MCF 10A (cell line): ENCODE measurements at regions not wholly inside any gene's neighbourhood (a gene's known extent, or its start where the extent isn't known, plus 50 kb on each side); places are given as distances from the start of the nearest gene placed in this dataset.

Experiments used
- BruUV-seq: library from RNA; stranded (reverse); fragments of 400-500 nt; replicated peaks from 2 replicates; lab custom pipeline; 2021; lab: Mats Ljungman, UMichigan
- CTCF ChIA-PET: fragments of 300-600 bp; sonication (Branson Sonifier 250); formaldehyde crosslinking; extraction: SDS; loops from one replicate; lab custom pipeline; 2021; ENCODE audit warnings: antibody characterized with exemption, inconsistent platforms; lab: Yijun Ruan, JAX
- POLR2A ChIA-PET: fragments of 300-600, 350-650 bp; sonication (Branson Sonifier 250); formaldehyde crosslinking; extraction: SDS; loops from one replicate; lab custom pipeline; 2020; ENCODE audit warnings: antibody characterized with exemption, inconsistent platforms; lab: Yijun Ruan, JAX
- DNase-seq: peaks from one replicate; pipeline ENCODE4 v3.0.0-alpha.2; 2018; ENCODE audit not compliant: unreplicated experiment
- H3K27ac Mint-ChIP-seq: one replicate; pipeline ENCODE4 v1.8.0; 2022; ENCODE audit warnings: mild to moderate bottlenecking, low read depth, mixed read lengths; ENCODE audit not compliant: unreplicated experiment
- H3K27me3 Mint-ChIP-seq: one replicate; pipeline ENCODE4 v1.8.0; 2022; ENCODE audit warnings: mixed read lengths; ENCODE audit not compliant: insufficient read depth, unreplicated experiment
- H3K36me3 Mint-ChIP-seq: one replicate; pipeline ENCODE4 v1.8.0; 2022; ENCODE audit warnings: mild to moderate bottlenecking, moderate library complexity, mixed read lengths; ENCODE audit not compliant: insufficient read depth, unreplicated experiment
- H3K4me1 Mint-ChIP-seq: one replicate; pipeline ENCODE4 v1.8.0; 2022; ENCODE audit warnings: mixed read lengths; ENCODE audit not compliant: insufficient read depth, unreplicated experiment
- H3K4me3 Mint-ChIP-seq: one replicate; pipeline ENCODE4 v1.8.0; 2022; ENCODE audit warnings: mild to moderate bottlenecking, moderate library complexity, mixed read lengths; ENCODE audit not compliant: unreplicated experiment
- H3K9me3 Mint-ChIP-seq: one replicate; pipeline ENCODE4 v1.8.0; 2022; ENCODE audit warnings: mixed read lengths; ENCODE audit not compliant: unreplicated experiment
- intact Hi-C: fragments of 100-400 bp; cut with micrococcal nuclease; formaldehyde crosslinking; loops from 2 replicates; pipeline ENCODE4 v1.14.1; 2022
- TF ChIP-seq, protein P1 (sequence below): fragments of 200-600 bp; IDR thresholded peaks from one replicate; pipeline ENCODE4 v1.8.0; 2022; ENCODE audit warnings: antibody characterized with exemption, mild to moderate bottlenecking; ENCODE audit not compliant: unreplicated experiment

DNA sequence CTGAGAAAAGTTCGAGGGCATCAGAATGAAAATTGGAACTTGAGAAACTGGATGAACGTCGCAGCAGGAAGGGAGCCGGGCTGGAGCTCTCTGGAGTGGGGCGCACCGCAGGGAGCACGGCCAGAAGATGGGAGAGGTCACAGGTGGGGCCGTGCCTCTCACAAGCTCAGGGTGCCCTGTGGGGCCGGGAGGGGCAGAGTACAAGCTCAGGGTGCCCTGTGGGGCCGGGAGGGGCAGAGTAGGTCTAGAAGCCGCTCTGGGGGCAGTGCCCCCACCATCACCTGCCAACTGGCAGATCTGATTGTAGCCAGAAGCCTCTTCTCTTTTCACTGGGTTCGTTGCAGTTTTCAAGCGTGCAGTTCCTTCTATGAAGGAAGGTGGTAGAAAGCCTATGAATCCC, 61.1 kb upstream of the SNX9 start:
- H3K4me3 Mint-ChIP-seq = peak overlapping the region; percentile 17
- TF ChIP-seq, protein P1, sequence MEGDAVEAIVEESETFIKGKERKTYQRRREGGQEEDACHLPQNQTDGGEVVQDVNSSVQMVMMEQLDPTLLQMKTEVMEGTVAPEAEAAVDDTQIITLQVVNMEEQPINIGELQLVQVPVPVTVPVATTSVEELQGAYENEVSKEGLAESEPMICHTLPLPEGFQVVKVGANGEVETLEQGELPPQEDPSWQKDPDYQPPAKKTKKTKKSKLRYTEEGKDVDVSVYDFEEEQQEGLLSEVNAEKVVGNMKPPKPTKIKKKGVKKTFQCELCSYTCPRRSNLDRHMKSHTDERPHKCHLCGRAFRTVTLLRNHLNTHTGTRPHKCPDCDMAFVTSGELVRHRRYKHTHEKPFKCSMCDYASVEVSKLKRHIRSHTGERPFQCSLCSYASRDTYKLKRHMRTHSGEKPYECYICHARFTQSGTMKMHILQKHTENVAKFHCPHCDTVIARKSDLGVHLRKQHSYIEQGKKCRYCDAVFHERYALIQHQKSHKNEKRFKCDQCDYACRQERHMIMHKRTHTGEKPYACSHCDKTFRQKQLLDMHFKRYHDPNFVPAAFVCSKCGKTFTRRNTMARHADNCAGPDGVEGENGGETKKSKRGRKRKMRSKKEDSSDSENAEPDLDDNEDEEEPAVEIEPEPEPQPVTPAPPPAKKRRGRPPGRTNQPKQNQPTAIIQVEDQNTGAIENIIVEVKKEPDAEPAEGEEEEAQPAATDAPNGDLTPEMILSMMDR = no peak
- no peaks in the 10 kb centered on the region for H3K27me3 Mint-ChIP-seq
- no TSS peak for BruUV-seq
- CTCF ChIA-PET = interaction anchor here (0.6 to 8.7 kb wide), 7 partner anchors 46 to 131 kb away, joined by 3 to 138 read pairs (median 3); no protein-coding TSS in a partner anchor
- POLR2A ChIA-PET = interaction anchor here (0.9 to 6.0 kb wide), 6 partner anchors 43 to 125 kb away, joined by 3 to 79 read pairs (median 30); no protein-coding TSS in a partner anchor
- peaks cover 5% of the 10 kb centered on the region for H3K36me3 Mint-ChIP-seq
- peaks cover 67% of the 10 kb centered on the region for H3K4me1 Mint-ChIP-seq
- no peak overlapping the region for H3K27ac Mint-ChIP-seq
- no peak for DNase-seq
- no peaks in the 10 kb centered on the region for H3K9me3 Mint-ChIP-seq
- intact Hi-C loops = loop anchor here (2.0 kb wide), 1 partner anchor 311 kb away; no protein-coding TSS in a partner anchor

DNA sequence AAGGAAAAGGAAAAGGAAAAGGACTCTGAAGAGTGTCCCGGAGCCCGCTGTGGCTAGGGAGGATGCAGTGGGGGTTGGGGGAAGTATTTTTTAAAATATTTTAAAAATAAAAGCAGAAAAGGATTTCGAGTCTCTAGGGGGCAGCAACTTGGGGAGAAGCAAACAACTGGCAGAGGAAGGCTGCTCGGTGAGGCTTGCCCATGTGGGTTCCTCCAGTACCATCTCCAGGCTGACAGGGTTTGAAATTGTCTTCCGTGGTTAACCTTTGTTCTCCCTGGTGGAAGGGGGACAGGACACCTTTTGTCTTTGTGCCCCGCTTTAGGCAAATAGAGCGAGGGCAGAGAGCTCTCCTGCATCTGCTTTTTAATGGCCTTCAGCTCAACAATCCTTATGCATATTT, 60.4 kb upstream of the SNX9 start:
- no TSS peak for BruUV-seq
- CTCF ChIA-PET = interaction anchor here (0.7 to 8.7 kb wide), 5 partner anchors 45 to 439 kb away, joined by 3 to 138 read pairs (median 3); no protein-coding TSS in a partner anchor
- Mint-ChIP-seq H3K27ac (peak overlapping the region; percentile 92), H3K9me3 (no peaks in the 10 kb centered on the region), H3K4me1 (peaks cover 67% of the 10 kb centered on the region), H3K4me3 (no peak overlapping the region), H3K36me3 (peaks cover 5% of the 10 kb centered on the region), H3K27me3 (no peaks in the 10 kb centered on the region)
- DNase-seq = no peak
- TF ChIP-seq, protein P1 = no peak
- POLR2A ChIA-PET = interaction anchor here (0.6 to 6.0 kb wide), 12 partner anchors 9 to 148 kb away, joined by 3 to 79 read pairs (median 10); no protein-coding TSS in a partner anchor
- intact Hi-C loops = loop anchor here (2.0 kb wide), 1 partner anchor 310 kb away; no protein-coding TSS in a partner anchor

DNA sequence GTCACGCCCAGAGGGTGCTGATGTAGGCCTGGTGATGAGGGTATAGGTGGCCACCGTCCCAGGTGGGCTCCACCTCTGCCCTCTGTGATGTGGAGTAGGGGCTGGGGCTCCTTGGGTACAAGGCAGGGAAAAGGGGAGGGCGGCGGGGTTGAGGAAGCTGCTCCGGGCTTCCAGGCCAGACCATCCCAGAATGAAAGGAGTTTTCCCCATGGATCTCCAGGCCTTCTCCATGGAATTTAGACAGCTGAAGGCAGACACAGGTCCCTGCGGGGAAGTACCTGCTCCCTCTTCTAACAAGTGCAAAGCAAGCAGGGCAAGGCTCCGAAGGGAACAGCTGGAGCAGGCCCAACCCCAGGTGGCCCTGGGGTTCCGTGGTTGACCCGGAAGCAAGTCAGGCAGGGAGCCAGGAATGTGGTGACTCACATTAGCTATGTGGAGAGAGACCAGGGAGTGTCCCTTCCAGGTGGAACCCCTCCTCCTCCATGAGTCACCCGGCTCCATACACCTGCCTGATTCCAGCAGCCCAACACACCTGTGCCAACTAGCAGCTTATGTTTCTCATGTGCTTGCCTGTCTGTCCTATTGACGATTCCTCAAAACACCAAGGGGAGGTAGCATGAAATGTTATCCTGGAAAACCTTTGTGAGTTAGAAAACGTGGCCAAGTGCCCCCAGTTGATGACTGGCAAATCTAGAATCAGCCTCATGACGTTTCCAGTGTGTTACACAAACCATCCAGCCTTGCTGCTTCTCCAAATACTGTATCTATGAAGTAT, 59.7 kb upstream of the SNX9 start:
- CTCF ChIA-PET = interaction anchor here (0.6 to 8.7 kb wide), 10 partner anchors 7 to 439 kb away, joined by 3 to 138 read pairs (median 4); no protein-coding TSS in a partner anchor
- peaks cover 61% of the 10 kb centered on the region for H3K4me1 Mint-ChIP-seq
- DNase-seq = peak; percentile 98
- H3K27ac Mint-ChIP-seq = peak overlapping the region; percentile 92
- POLR2A ChIA-PET = interaction anchor here (0.6 to 6.0 kb wide), 26 partner anchors 8 to 440 kb away, joined by 3 to 79 read pairs (median 6); partner anchors contain the start of gene TMEM242
- TF ChIP-seq, protein P1 = no peak
- no TSS peak for BruUV-seq
- H3K4me3 Mint-ChIP-seq = no peak overlapping the region
- H3K36me3 Mint-ChIP-seq = peaks cover 5% of the 10 kb centered on the region
- H3K27me3 Mint-ChIP-seq = no peaks in the 10 kb centered on the region
- no peaks in the 10 kb centered on the region for H3K9me3 Mint-ChIP-seq
- intact Hi-C loops = loop anchor here (2.0 kb wide), 1 partner anchor 309 kb away; no protein-coding TSS in a partner anchor

DNA sequence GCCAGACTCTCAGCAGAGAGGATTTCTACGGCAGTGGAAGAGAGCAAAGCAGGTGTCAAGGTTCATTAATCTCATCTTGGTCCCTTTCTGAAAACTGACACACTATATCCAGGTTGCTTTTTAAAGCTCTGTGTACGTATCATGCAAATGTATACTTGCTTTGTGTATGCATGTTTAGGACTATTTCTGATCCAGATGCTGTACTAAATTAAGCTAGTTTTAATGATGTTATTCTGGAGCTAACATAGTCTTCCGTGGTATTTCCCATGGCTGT, 59.2 kb upstream of the SNX9 start:
- TSS peak; percentile 96 for BruUV-seq
- POLR2A ChIA-PET = interaction anchor here (0.7 to 6.0 kb wide), 22 partner anchors 10 to 441 kb away, joined by 3 to 79 read pairs (median 6); partner anchors contain the start of gene TMEM242
- TF ChIP-seq, protein P1 = no peak

More for the DNA sequence above, 59.2 kb upstream of the SNX9 start:
- Mint-ChIP-seq H3K27me3 (no peaks in the 10 kb centered on the region), H3K4me1 (peaks cover 56% of the 10 kb centered on the region), H3K9me3 (no peaks in the 10 kb centered on the region), H3K4me3 (peak overlapping the region; percentile 53), H3K36me3 (peaks cover 5% of the 10 kb centered on the region), H3K27ac (peak overlapping the region; percentile 92)
- DNase-seq = no peak
- CTCF ChIA-PET = interaction anchor here (0.7 to 1.5 kb wide), 5 partner anchors 8 to 109 kb away, joined by 3 to 8 read pairs (median 3); no protein-coding TSS in a partner anchor
- intact Hi-C loops = loop anchor here (2.0 kb wide), 3 partner anchors 49 to 309 kb away; no protein-coding TSS in a partner anchor
